ENCODE measurements at regions not wholly inside any gene's neighbourhood (a gene's known extent, or its start where the extent isn't known, plus 50 kb on each side); places are given as distances from the start of the nearest gene placed in this dataset.

DNA sequence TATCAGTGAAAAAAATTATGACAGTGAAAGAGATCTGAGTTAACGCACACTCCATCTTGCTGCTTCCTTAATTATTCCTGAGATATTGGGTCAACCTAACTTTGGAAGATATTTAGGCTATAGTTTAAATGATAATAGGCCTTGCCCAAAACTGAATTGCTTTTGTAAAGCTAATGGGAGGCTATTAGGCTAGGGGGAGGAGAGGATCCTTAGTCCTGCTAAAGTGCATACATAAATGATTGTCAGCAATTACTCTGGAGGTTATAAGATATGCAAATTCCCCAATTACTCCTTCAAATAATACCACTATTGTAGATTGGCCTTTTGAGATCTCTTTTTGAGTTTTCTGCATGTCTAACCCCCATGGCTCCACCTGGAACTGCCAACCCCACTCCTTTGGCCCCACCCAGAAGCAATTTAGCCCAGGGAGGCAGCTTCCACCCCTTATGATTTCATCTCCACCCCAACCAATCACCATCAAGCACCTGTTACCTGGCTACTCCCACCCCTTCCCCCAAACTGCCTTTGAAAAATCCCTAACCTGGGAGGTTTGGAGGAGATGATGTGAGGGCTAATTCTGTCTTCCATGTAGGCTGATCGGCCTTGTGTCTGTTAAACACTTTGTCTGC is 509.3 kb upstream of the TGFBR2 start:
- no peaks in the 10 kb centered on the region for H3K36me3 ChIP-seq (ENCODE audit: control insufficient read depth, low read length)

GRCh38 chr3:30098243-30098642 is 508.2 kb upstream of the TGFBR2 start:
- H3K36me3 ChIP-seq (ENCODE audit: control insufficient read depth, low read length), result no peaks in the 10 kb centered on the region
- H3K4me1 ChIP-seq (ENCODE audit: control insufficient read depth, low read length), result no peaks in the 10 kb centered on the region
- no peaks in the 10 kb centered on the region for H3K9me3 ChIP-seq (ENCODE audit: control insufficient read depth, insufficient read depth, low read length)
- no peak for TF ChIP-seq EZH2phosphoT487 (IDR thresholded peaks at IDR 0.05; ENCODE audit: borderline replicate concordance, low read length)
- TF ChIP-seq CTCF (IDR thresholded peaks at IDR 0.05; ENCODE audit: low read depth, low read length, poor library complexity, severe bottlenecking), result no peak
- no peaks in the 10 kb centered on the region for H3K79me2 ChIP-seq (ENCODE audit: control insufficient read depth, low read length)
- H3K9me2 ChIP-seq (replicated peaks; ENCODE audit: control insufficient read depth, low read length), result no peaks in the 10 kb centered on the region
- no peak overlapping the region for H3K27ac ChIP-seq (ENCODE audit: low read depth, low read length)
- no peak overlapping the region for H3K4me3 ChIP-seq (ENCODE audit: low read length)
- no peaks in the 10 kb centered on the region for H4K20me1 ChIP-seq (ENCODE audit: control insufficient read depth, insufficient read depth, low read depth, low read length)
- H3F3A ChIP-seq (ENCODE audit: control insufficient read depth, insufficient read depth), result no peaks in the 10 kb centered on the region
- no peaks in the 10 kb centered on the region for H3K27me3 ChIP-seq (ENCODE audit: control insufficient read depth, low read length)
- H3K4me2 ChIP-seq (ENCODE audit: low read length), result no peak overlapping the region

More for the DNA sequence above, 509.3 kb upstream of the TGFBR2 start:
- no peak overlapping the region for H3K27ac ChIP-seq (ENCODE audit: low read depth, low read length)
- no peaks in the 10 kb centered on the region for H3K9me2 ChIP-seq (replicated peaks; ENCODE audit: control insufficient read depth, low read length)
- H3F3A ChIP-seq (ENCODE audit: control insufficient read depth, insufficient read depth), result no peaks in the 10 kb centered on the region
- no peak for TF ChIP-seq CTCF (IDR thresholded peaks at IDR 0.05; ENCODE audit: low read depth, low read length, poor library complexity, severe bottlenecking)
- TF ChIP-seq EZH2phosphoT487 (IDR thresholded peaks at IDR 0.05; ENCODE audit: borderline replicate concordance, low read length), result no peak
- H4K20me1 ChIP-seq (ENCODE audit: control insufficient read depth, insufficient read depth, low read depth, low read length), result no peaks in the 10 kb centered on the region
- no peak overlapping the region for H3K4me2 ChIP-seq (ENCODE audit: low read length)
- no peaks in the 10 kb centered on the region for H3K27me3 ChIP-seq (ENCODE audit: control insufficient read depth, low read length)
- no peaks in the 10 kb centered on the region for H3K9me3 ChIP-seq (ENCODE audit: control insufficient read depth, insufficient read depth, low read length)
- H3K4me1 ChIP-seq (ENCODE audit: control insufficient read depth, low read length), result no peaks in the 10 kb centered on the region
- H3K4me3 ChIP-seq (ENCODE audit: low read length), result no peak overlapping the region
- H3K79me2 ChIP-seq (ENCODE audit: control insufficient read depth, low read length), result no peaks in the 10 kb centered on the region

- Histone ChIP-seq H3K4me3 (ENCODE audit: low read length) (no peak overlapping the region), H3K36me3 (ENCODE audit: control insufficient read depth, low read length) (no peaks in the 10 kb centered on the region), H3F3A (ENCODE audit: control insufficient read depth, insufficient read depth) (no peaks in the 10 kb centered on the region), H3K9me2 (replicated peaks; ENCODE audit: control insufficient read depth, low read length) (no peaks in the 10 kb centered on the region), H3K9me3 (ENCODE audit: control insufficient read depth, insufficient read depth, low read length) (no peaks in the 10 kb centered on the region), H3K4me1 (ENCODE audit: control insufficient read depth, low read length) (no peaks in the 10 kb centered on the region), H3K27ac (ENCODE audit: low read depth, low read length) (no peak overlapping the region), H4K20me1 (ENCODE audit: control insufficient read depth, insufficient read depth, low read depth, low read length) (no peaks in the 10 kb centered on the region), H3K4me2 (ENCODE audit: low read length) (no peak overlapping the region), H3K27me3 (ENCODE audit: control insufficient read depth, low read length) (no peaks in the 10 kb centered on the region), H3K79me2 (ENCODE audit: control insufficient read depth, low read length) (no peaks in the 10 kb centered on the region)
- TF ChIP-seq CTCF (IDR thresholded peaks at IDR 0.05; ENCODE audit: low read depth, low read length, poor library complexity, severe bottlenecking) (no peak), EZH2phosphoT487 (IDR thresholded peaks at IDR 0.05; ENCODE audit: borderline replicate concordance, low read length) (no peak)
Measured at GRCh38 chr3:30098653-30099455, 507.5 kb upstream of the TGFBR2 start.

Data from DOHH2 (cell line).